ENCODE measurements at regions not wholly inside any gene's neighbourhood (a gene's known extent, or its start where the extent isn't known, plus 50 kb on each side); places are given as distances from the start of the nearest gene placed in this dataset.
"Not testable (repeated sequence)": the region's sequence is repeated elsewhere in the genome, so short reads cannot be mapped to it uniquely, and the experiment has no call there.

DNA sequence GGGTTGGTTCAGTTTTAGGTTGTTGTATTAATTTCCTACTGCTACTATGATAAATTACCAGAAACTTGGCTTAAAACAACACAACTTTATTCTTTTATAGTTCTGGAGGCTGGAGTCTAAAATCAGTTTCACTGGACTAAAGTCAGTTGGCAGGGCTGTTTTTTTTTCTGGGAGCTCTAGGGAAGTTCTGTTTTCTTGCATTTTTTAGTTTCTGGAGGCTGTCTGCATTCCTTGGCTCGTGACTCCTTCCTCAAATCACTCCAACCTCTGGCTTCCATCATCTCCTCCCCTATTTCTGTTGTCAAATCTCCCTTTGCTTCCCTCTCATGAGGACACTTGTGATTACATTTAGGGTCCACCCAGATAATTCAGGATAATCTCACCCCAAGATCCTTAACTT, 51.3 kb upstream of the SUB1 start:
- POLR2A ChIA-PET: no interaction called here
- Histone ChIP-seq H3K27me3 (replicated peaks in 2 of 5; ENCODE audit: control insufficient read depth in 4 of 5, insufficient read depth in 5 of 5, low read length in 4 of 5) (no peaks in the 10 kb centered on the region), H3K4me3 (ENCODE audit: control insufficient read depth in 1 of 7, extremely low read depth in 1 of 7, insufficient read depth in 4 of 7, low read depth in 2 of 7, low read length in 6 of 7) (no peak overlapping the region), H3K4me1 (ENCODE audit: control extremely low read depth in 1 of 4, control insufficient read depth in 4 of 4, insufficient read depth in 4 of 4, low read length in 3 of 4) (peaks cover 0 to 7% (median 2%) of the 10 kb centered on the region in 4 experiments), H3K9me3 (ENCODE audit: control extremely low read depth in 1 of 5, control insufficient read depth in 4 of 5, insufficient read depth in 2 of 5, low read depth in 1 of 5, low read length in 4 of 5) (no peaks in the 10 kb centered on the region), H3K36me3 (ENCODE audit: control insufficient read depth in 4 of 4, insufficient read depth in 4 of 4, low read length in 3 of 4) (no peaks in the 10 kb centered on the region), H3K27ac (ENCODE audit: insufficient read depth in 1 of 2, low read depth in 1 of 2, low read length in 2 of 2, poor library complexity in 1 of 2, severe bottlenecking in 2 of 2) (no peak overlapping the region)
- DNase-seq: no peak
- no CpG with 5 or more reads among the region's 1 CpG for WGBS (ENCODE audit: insufficient coverage)
- CTCF ChIA-PET: interaction anchor here (0.7 kb wide), 1 partner anchor 21 kb away, joined by 5 read pairs; no protein-coding TSS in a partner anchor

DNA sequence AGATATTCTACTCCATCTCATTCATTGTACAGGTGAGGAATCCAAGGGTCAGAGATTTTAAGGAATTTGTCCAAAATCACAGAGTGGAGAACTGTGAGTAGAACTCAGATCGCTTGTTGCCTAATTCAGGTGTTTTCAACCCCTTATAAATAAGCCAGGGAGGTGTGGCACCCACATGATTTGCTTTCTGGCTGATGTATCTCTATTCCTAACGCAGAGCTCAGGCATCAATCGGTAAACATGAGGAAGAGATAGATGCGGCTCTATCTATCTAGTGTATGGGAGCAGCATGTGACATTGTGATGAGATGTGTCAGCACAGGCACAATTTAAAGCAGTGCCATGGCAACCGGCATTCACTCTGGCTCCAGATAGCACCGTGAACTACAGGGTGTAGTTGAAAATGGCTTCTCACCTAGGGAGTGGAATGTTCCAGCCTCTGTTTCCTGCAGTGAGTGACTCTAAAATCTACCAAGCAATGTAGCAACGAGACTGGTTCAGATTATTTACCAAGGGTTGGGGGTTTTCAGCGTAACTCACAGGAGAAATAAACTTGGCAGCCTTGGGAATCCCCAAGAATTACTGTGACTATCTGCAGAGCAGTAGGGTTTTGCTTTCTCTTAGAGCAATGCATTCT, 53.4 kb upstream of the SUB1 start:
- Histone ChIP-seq H3K27ac (ENCODE audit: insufficient read depth in 1 of 2, low read depth in 1 of 2, low read length in 2 of 2, poor library complexity in 1 of 2, severe bottlenecking in 2 of 2) (no peak overlapping the region), H3K4me3 (ENCODE audit: control insufficient read depth in 1 of 7, extremely low read depth in 1 of 7, insufficient read depth in 4 of 7, low read depth in 2 of 7, low read length in 6 of 7) (no peak overlapping the region), H3K36me3 (ENCODE audit: control insufficient read depth in 4 of 4, insufficient read depth in 4 of 4, low read length in 3 of 4) (no peaks in the 10 kb centered on the region), H3K27me3 (replicated peaks in 2 of 5; ENCODE audit: control insufficient read depth in 4 of 5, insufficient read depth in 5 of 5, low read length in 4 of 5) (no peaks in the 10 kb centered on the region), H3K4me1 (ENCODE audit: control extremely low read depth in 1 of 4, control insufficient read depth in 4 of 4, insufficient read depth in 4 of 4, low read length in 3 of 4) (no peaks in the 10 kb centered on the region), H3K9me3 (ENCODE audit: control extremely low read depth in 1 of 5, control insufficient read depth in 4 of 5, insufficient read depth in 2 of 5, low read depth in 1 of 5, low read length in 4 of 5) (no peaks in the 10 kb centered on the region)
- 94% methylated on average over 8 of the region's 8 CpGs for WGBS (ENCODE audit: insufficient coverage)
- ChIA-PET POLR2A (no interaction called here), CTCF (interaction anchor here (1.1 kb wide), 1 partner anchor 41 kb away, joined by 4 read pairs; no protein-coding TSS in a partner anchor)
- no peak for DNase-seq

DNA sequence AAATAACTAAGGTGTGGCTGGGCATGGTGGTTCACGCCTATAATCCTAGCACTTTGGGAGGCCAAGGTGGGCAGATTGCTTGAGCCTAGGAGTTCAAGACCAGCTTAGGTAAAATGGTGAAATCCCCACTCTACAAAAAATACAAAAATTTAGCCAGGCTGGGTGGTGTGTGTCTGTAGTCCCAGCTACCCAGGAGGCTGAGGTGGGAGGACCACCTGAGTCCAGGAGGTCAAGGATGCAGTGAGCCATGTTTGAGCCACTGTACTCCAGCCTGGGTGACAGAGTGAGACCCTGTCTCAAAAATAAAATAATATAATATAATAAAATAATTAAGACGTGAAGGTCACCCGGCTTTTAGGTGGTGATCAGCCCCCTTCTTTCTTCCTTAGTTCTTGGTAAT, 58.0 kb upstream of the SUB1 start:
- DNase-seq; H3K4me1 ChIP-seq (ENCODE audit: control extremely low read depth in 1 of 4, control insufficient read depth in 4 of 4, insufficient read depth in 4 of 4, low read length in 3 of 4); POLR2A ChIA-PET; H3K27me3 ChIP-seq (replicated peaks in 2 of 5; ENCODE audit: control insufficient read depth in 4 of 5, insufficient read depth in 5 of 5, low read length in 4 of 5); H3K36me3 ChIP-seq (ENCODE audit: control insufficient read depth in 4 of 4, insufficient read depth in 4 of 4, low read length in 3 of 4); H3K27ac ChIP-seq (ENCODE audit: insufficient read depth in 1 of 2, low read depth in 1 of 2, low read length in 2 of 2, poor library complexity in 1 of 2, severe bottlenecking in 2 of 2); H3K4me3 ChIP-seq (ENCODE audit: control insufficient read depth in 1 of 7, extremely low read depth in 1 of 7, insufficient read depth in 4 of 7, low read depth in 2 of 7, low read length in 6 of 7); CTCF ChIA-PET; H3K9me3 ChIP-seq (ENCODE audit: control extremely low read depth in 1 of 5, control insufficient read depth in 4 of 5, insufficient read depth in 2 of 5, low read depth in 1 of 5, low read length in 4 of 5): not testable (repeated sequence)
- 90% methylated on average over 2 of the region's 3 CpGs for WGBS (ENCODE audit: insufficient coverage)

DNA sequence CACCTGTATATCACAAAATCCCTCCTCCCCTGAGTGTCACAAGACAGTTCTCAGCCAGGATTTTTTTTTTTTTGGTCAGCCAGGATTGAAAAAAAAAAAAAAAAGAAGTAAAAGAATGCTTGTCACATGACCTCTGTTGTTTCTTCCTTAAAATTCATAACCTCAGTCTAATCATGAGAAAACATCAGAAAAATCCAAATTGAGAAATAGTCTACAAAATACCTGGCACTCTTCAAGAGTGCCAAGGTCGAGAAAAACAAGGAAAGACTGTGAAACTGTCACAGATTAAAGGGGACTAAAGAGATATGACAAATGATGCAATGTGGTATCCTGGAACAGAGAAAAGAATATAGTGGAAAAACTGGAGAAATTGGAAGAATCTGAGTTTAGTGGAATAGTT, 58.5 kb upstream of the SUB1 start:
- H3K36me3 ChIP-seq (ENCODE audit: control insufficient read depth in 4 of 4, insufficient read depth in 4 of 4, low read length in 3 of 4): no peaks in the 10 kb centered on the region
- no peak overlapping the region for H3K4me3 ChIP-seq (ENCODE audit: control insufficient read depth in 1 of 7, extremely low read depth in 1 of 7, insufficient read depth in 4 of 7, low read depth in 2 of 7, low read length in 6 of 7)
- DNase-seq: peak; percentile 14 to 46 (median 36)
- no peaks in the 10 kb centered on the region for H3K9me3 ChIP-seq (ENCODE audit: control extremely low read depth in 1 of 5, control insufficient read depth in 4 of 5, insufficient read depth in 2 of 5, low read depth in 1 of 5, low read length in 4 of 5)
- CTCF ChIA-PET: interaction anchor here (0.9 kb wide), 1 partner anchor 37 kb away, joined by 3 read pairs; no protein-coding TSS in a partner anchor
- peaks cover 0 to 1% (median 0%) of the 10 kb centered on the region in 4 experiments for H3K4me1 ChIP-seq (ENCODE audit: control extremely low read depth in 1 of 4, control insufficient read depth in 4 of 4, insufficient read depth in 4 of 4, low read length in 3 of 4)
- H3K27ac ChIP-seq (ENCODE audit: insufficient read depth in 1 of 2, low read depth in 1 of 2, low read length in 2 of 2, poor library complexity in 1 of 2, severe bottlenecking in 2 of 2): no peak overlapping the region
- 0% methylated on average over 1 of the region's 1 CpG for WGBS (ENCODE audit: insufficient coverage)
- POLR2A ChIA-PET: interaction anchor here (0.6 kb wide), 1 partner anchor 45 kb away, joined by 3 read pairs; no protein-coding TSS in a partner anchor
- H3K27me3 ChIP-seq (replicated peaks in 2 of 5; ENCODE audit: control insufficient read depth in 4 of 5, insufficient read depth in 5 of 5, low read length in 4 of 5): no peaks in the 10 kb centered on the region

DNA sequence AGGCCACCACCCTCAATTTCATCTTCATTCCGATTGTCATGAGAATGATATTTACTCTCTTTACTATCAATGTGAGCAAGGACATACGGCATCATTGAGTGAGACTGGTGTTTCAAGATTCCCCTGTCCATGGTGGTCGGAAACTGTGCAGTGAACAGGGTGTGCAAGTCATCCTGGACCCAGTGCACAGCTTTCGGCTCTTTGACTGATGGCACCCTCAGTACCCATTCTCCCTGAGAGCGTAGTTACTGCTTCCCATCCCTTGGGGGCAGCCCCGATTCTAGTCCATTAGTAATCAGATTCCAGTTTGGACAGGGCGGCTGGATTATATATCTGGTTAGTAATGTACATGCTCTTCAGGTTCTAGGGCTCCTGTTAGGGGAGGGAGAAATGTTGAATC, 61.7 kb upstream of the SUB1 start:
- 100% methylated on average over 5 of the region's 7 CpGs for WGBS (ENCODE audit: insufficient coverage)
- Histone ChIP-seq H3K4me3 (ENCODE audit: control insufficient read depth in 1 of 7, extremely low read depth in 1 of 7, insufficient read depth in 4 of 7, low read depth in 2 of 7, low read length in 6 of 7) (no peak overlapping the region), H3K4me1 (ENCODE audit: control extremely low read depth in 1 of 4, control insufficient read depth in 4 of 4, insufficient read depth in 4 of 4, low read length in 3 of 4) (peaks cover 0 to 1% (median 0%) of the 10 kb centered on the region in 4 experiments), H3K36me3 (ENCODE audit: control insufficient read depth in 4 of 4, insufficient read depth in 4 of 4, low read length in 3 of 4) (no peaks in the 10 kb centered on the region), H3K27me3 (replicated peaks in 2 of 5; ENCODE audit: control insufficient read depth in 4 of 5, insufficient read depth in 5 of 5, low read length in 4 of 5) (no peaks in the 10 kb centered on the region), H3K9me3 (ENCODE audit: control extremely low read depth in 1 of 5, control insufficient read depth in 4 of 5, insufficient read depth in 2 of 5, low read depth in 1 of 5, low read length in 4 of 5) (peaks cover 0 to 2% (median 0%) of the 10 kb centered on the region in 5 experiments), H3K27ac (ENCODE audit: insufficient read depth in 1 of 2, low read depth in 1 of 2, low read length in 2 of 2, poor library complexity in 1 of 2, severe bottlenecking in 2 of 2) (no peak overlapping the region)
- peak in 1 of 3 donors; percentile 19 for DNase-seq
- ChIA-PET CTCF (no interaction called here), POLR2A (no interaction called here)

DNA sequence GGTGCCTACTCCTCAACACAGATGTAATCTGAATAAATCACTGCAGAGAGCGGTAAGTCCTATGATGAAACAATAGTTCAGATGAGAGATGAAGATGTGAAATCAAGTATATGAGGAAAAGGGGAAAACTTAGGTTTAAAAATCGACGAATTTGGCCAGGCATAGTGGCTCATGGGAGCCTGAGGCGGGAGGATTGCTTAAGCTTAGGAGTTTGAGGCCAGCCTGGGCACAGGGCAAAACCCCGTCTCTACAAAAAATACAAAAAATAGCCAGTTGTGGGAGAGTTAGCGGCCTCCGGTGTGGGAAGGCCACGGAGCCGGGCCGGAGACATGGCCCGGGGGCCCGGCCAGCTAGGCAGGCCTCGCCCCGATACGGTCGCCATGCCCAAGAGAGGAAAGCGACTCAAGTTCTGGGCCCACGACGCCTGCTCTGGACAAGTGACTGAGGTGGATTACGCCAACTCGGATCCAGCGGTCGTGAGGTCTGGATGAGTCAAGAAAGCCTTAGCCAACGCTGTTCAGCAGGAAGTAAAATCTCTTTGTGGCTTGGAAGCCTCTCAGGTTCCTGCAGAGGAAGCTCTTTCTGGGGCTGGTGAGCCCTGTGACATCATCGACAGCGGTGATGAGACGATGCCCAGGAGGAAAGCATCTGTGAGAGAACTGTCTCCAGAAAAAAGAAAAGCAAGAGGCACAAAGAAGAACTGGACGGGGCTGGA, 62.8 kb upstream of the SUB1 start:
- Histone ChIP-seq H3K36me3 (ENCODE audit: control insufficient read depth in 4 of 4, insufficient read depth in 4 of 4, low read length in 3 of 4) (no peaks in the 10 kb centered on the region), H3K4me1 (ENCODE audit: control extremely low read depth in 1 of 4, control insufficient read depth in 4 of 4, insufficient read depth in 4 of 4, low read length in 3 of 4) (peaks cover 0 to 1% (median 0%) of the 10 kb centered on the region in 4 experiments), H3K9me3 (ENCODE audit: control extremely low read depth in 1 of 5, control insufficient read depth in 4 of 5, insufficient read depth in 2 of 5, low read depth in 1 of 5, low read length in 4 of 5) (peaks cover 0 to 2% (median 0%) of the 10 kb centered on the region in 5 experiments), H3K4me3 (ENCODE audit: control insufficient read depth in 1 of 7, extremely low read depth in 1 of 7, insufficient read depth in 4 of 7, low read depth in 2 of 7, low read length in 6 of 7) (no peak overlapping the region), H3K27ac (ENCODE audit: insufficient read depth in 1 of 2, low read depth in 1 of 2, low read length in 2 of 2, poor library complexity in 1 of 2, severe bottlenecking in 2 of 2) (no peak overlapping the region), H3K27me3 (replicated peaks in 2 of 5; ENCODE audit: control insufficient read depth in 4 of 5, insufficient read depth in 5 of 5, low read length in 4 of 5) (no peaks in the 10 kb centered on the region)
- POLR2A ChIA-PET: no interaction called here
- WGBS (ENCODE audit: insufficient coverage): 52% methylated on average over 24 of the region's 28 CpGs
- CTCF ChIA-PET: no interaction called here
- DNase-seq: peak; percentile 67 to 93 (median 90)

DNA sequence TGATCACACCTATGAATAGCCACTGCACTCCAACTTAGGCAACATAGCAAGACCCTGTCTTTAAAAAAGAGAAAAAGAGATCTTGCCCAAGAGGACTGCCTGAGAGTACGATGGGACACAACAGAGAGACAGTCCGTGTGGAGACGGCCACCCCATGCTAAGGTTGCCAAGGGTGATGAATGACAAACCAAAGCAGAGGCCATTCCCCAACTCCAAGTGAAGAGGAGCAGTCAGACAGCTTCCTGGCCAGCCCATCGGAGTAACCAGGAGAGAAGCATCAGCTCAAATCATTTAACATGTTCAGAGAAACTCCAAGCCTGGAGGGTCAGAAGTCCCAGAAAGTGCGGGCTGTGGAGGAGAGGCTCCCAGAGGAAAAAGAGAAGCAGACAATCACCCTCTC, 63.9 kb upstream of the SUB1 start:
- H3K27ac ChIP-seq (ENCODE audit: insufficient read depth in 1 of 2, low read depth in 1 of 2, low read length in 2 of 2, poor library complexity in 1 of 2, severe bottlenecking in 2 of 2): no peak overlapping the region
- no peak for DNase-seq
- H3K4me3 ChIP-seq (ENCODE audit: control insufficient read depth in 1 of 7, extremely low read depth in 1 of 7, insufficient read depth in 4 of 7, low read depth in 2 of 7, low read length in 6 of 7): no peak overlapping the region
- H3K36me3 ChIP-seq (ENCODE audit: control insufficient read depth in 4 of 4, insufficient read depth in 4 of 4, low read length in 3 of 4): no peaks in the 10 kb centered on the region
- CTCF ChIA-PET: interaction anchor here (0.9 kb wide), 1 partner anchor 14 kb away, joined by 3 read pairs; no protein-coding TSS in a partner anchor
- H3K9me3 ChIP-seq (ENCODE audit: control extremely low read depth in 1 of 5, control insufficient read depth in 4 of 5, insufficient read depth in 2 of 5, low read depth in 1 of 5, low read length in 4 of 5): peaks cover 0 to 2% (median 0%) of the 10 kb centered on the region in 5 experiments
- POLR2A ChIA-PET: no interaction called here
- WGBS (ENCODE audit: insufficient coverage): 96% methylated on average over 4 of the region's 5 CpGs
- H3K27me3 ChIP-seq (replicated peaks in 2 of 5; ENCODE audit: control insufficient read depth in 4 of 5, insufficient read depth in 5 of 5, low read length in 4 of 5): no peaks in the 10 kb centered on the region
- H3K4me1 ChIP-seq (ENCODE audit: control extremely low read depth in 1 of 4, control insufficient read depth in 4 of 4, insufficient read depth in 4 of 4, low read length in 3 of 4): no peaks in the 10 kb centered on the region
